ENCODE measurements at regions not wholly inside any gene's neighbourhood (a gene's known extent, or its start where the extent isn't known, plus 50 kb on each side); places are given as distances from the start of the nearest gene placed in this dataset.

DNA sequence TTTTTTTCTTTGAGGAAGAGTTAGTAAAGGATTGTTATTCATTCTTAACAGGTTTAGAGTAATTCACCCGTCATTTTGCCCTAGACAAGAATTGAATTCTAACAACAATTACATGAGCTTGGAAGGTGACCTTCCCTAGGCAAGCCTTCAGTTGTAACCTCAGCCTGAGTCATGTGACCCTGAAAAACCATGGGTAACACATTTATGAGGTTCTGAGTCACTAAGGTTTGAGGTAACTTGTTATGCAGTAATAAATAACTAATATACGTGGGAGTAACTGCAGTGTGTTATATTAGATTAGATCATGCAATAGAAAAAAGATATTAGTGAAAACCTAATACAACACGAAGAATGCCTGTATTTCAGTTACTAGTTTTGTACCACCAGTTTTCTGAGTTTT is 237.6 kb upstream of the NDN start:
- no TSS peak for BruUV-seq (replicated peaks)
- FAIRE-seq (no peak), ATAC-seq (no peak), DNase-seq (ENCODE audit: low read depth, low spot score) (no peak)
- H3K4me1 ChIP-seq (ENCODE audit: control insufficient read depth, insufficient read depth, low read length): no peaks in the 10 kb centered on the region
- H3K4me2 ChIP-seq (ENCODE audit: control insufficient read depth, insufficient read depth): no peak overlapping the region
- in situ Hi-C loops (cut with MboI) (no loop called here), intact Hi-C loops (cut with micrococcal nuclease; ENCODE audit: unreplicated experiment) (no loop called here)
- ChIA-PET RAD21 (ENCODE audit: unreplicated experiment) (no interaction called here), CTCF (no interaction called here), SMC1A (ENCODE audit: uncharacterized antibody, unreplicated experiment) (no interaction called here), POLR2A (no interaction called here)
- H2AFZ ChIP-seq (ENCODE audit: control insufficient read depth, low read depth, low read length): no peak overlapping the region
- no peaks in the 10 kb centered on the region for H3K27me3 ChIP-seq (replicated peaks in 1 of 2; ENCODE audit: control insufficient read depth in 2 of 2, insufficient read depth in 2 of 2, low read length in 1 of 2)
- no peak overlapping the region for H3K9ac ChIP-seq (ENCODE audit: control insufficient read depth, insufficient read depth, low read length)
- no peaks in the 10 kb centered on the region for H3K79me2 ChIP-seq (ENCODE audit: control insufficient read depth, insufficient read depth, low read length)
- H3K36me3 ChIP-seq (ENCODE audit: control insufficient read depth in 2 of 2, insufficient read depth in 2 of 2, low read length in 1 of 2): no peaks in the 10 kb centered on the region
- no peak for TF ChIP-seq HSF1 (IDR thresholded peaks at IDR 0.05; ENCODE audit: low read depth, low read length)
- H4K20me1 ChIP-seq (ENCODE audit: control insufficient read depth, insufficient read depth): no peaks in the 10 kb centered on the region
- H3K9me3 ChIP-seq (replicated peaks; ENCODE audit: control insufficient read depth, insufficient read depth, low read length): no peaks in the 10 kb centered on the region
- H3K4me3 ChIP-seq: no peak overlapping the region
- no peak overlapping the region for H3K27ac ChIP-seq (ENCODE audit: control insufficient read depth, insufficient read depth)
- 5% methylated on average over 3 of the region's 3 CpGs for WGBS (ENCODE audit: insufficient coverage, insufficient replicate concordance, low lambda C conversion rate, missing lambda C conversion rate)

- no peak for ATAC-seq
- Histone ChIP-seq H3K4me1 (ENCODE audit: control insufficient read depth, insufficient read depth, low read length) (no peaks in the 10 kb centered on the region), H3K4me3 (no peak overlapping the region), H4K20me1 (ENCODE audit: control insufficient read depth, insufficient read depth) (no peaks in the 10 kb centered on the region), H3K27ac (ENCODE audit: control insufficient read depth, insufficient read depth) (no peak overlapping the region), H3K79me2 (ENCODE audit: control insufficient read depth, insufficient read depth, low read length) (no peaks in the 10 kb centered on the region), H3K9ac (ENCODE audit: control insufficient read depth, insufficient read depth, low read length) (no peak overlapping the region), H3K36me3 (ENCODE audit: control insufficient read depth in 2 of 2, insufficient read depth in 2 of 2, low read length in 1 of 2) (no peaks in the 10 kb centered on the region), H3K9me3 (replicated peaks; ENCODE audit: control insufficient read depth, insufficient read depth, low read length) (no peaks in the 10 kb centered on the region), H3K27me3 (replicated peaks in 1 of 2; ENCODE audit: control insufficient read depth in 2 of 2, insufficient read depth in 2 of 2, low read length in 1 of 2) (no peaks in the 10 kb centered on the region), H2AFZ (ENCODE audit: control insufficient read depth, low read depth, low read length) (no peak overlapping the region), H3K4me2 (ENCODE audit: control insufficient read depth, insufficient read depth) (no peak overlapping the region)
- in situ Hi-C loops (cut with MboI): no loop called here
- no peak for FAIRE-seq
- ChIA-PET POLR2A (no interaction called here), CTCF (no interaction called here), SMC1A (ENCODE audit: uncharacterized antibody, unreplicated experiment) (no interaction called here), RAD21 (ENCODE audit: unreplicated experiment) (no interaction called here)
- 49% methylated on average over 14 of the region's 14 CpGs for WGBS (ENCODE audit: insufficient coverage, insufficient replicate concordance, low lambda C conversion rate, missing lambda C conversion rate)
- no TSS peak for BruUV-seq (replicated peaks)
- intact Hi-C loops (cut with micrococcal nuclease; ENCODE audit: unreplicated experiment): no loop called here
- no peak for DNase-seq (ENCODE audit: low read depth, low spot score)
- TF ChIP-seq NFYA (IDR thresholded peaks at IDR 0.05; ENCODE audit: borderline replicate concordance, low read depth, low read length) (no peak), BCL3 (IDR thresholded peaks at IDR 0.05; ENCODE audit: borderline replicate concordance, insufficient read depth, low read depth, low read length, poor library complexity, severe bottlenecking) (no peak), CEBPZ (IDR thresholded peaks at IDR 0.05; ENCODE audit: low read depth, low read length) (no peak), RELA (IDR thresholded peaks at IDR 0.05; ENCODE audit: borderline replicate concordance, partially characterized antibody) (no peak), MXI1 (IDR thresholded peaks at IDR 0.05; ENCODE audit: low read depth, low read length) (no peak), ZBTB4 (CRISPR knock-in tag; IDR thresholded peaks at IDR 0.05) (no peak), RCOR1 (conservative IDR thresholded peaks at IDR 0.05; ENCODE audit: low read depth, low read length) (no peak)
Observed at GRCh38 chr15:23954931-23955330, 267.8 kb upstream of the NDN start.

All from GM12878 (cell line).